Tibial artery (tissue), 4 donors: ENCODE measurements at regions not wholly inside any gene's neighbourhood (a gene's known extent, or its start where the extent isn't known, plus 50 kb on each side); places are given as distances from the start of the nearest gene placed in this dataset.

ENCODE experiments used
- DNase-seq, 2 donors: peaks; one replicate each; pipeline ENCODE4 v3.0.0-alpha.2; 2019
- H3K27ac ChIP-seq, 2 donors: fragments of 200-600 bp; sonication (generic) in 1 of 2; 1 replicate in 1 of 2; 2 replicates in 1 of 2; pipeline ENCODE4 v1.5.1; 2018 to 2019; ENCODE audit warnings: mild to moderate bottlenecking in 1 of 2
- H3K27me3 ChIP-seq, 2 donors: fragments of 200-600 bp; sonication (generic) in 1 of 2; one replicate each; pipeline versions ENCODE4 v1.5.1 to v1.6.0; 2016 to 2019
- H3K36me3 ChIP-seq, 3 donors: fragments of 200-600 bp; sonication (generic) in 2 of 3; one replicate each; pipeline ENCODE4 v1.5.1; 2016 to 2019; ENCODE audit warnings: mild to moderate bottlenecking in 2 of 3
- H3K4me1 ChIP-seq, 4 donors: fragments of 200-600 bp; sonication (generic) in 2 of 4; 1 replicate in 3 of 4; 2 replicates in 1 of 4; pipeline ENCODE4 v1.5.1; 2016 to 2019
- H3K4me3 ChIP-seq, 2 donors: fragments of 200-600 bp; sonication (generic) in 1 of 2; 1 replicate in 1 of 2; 2 replicates in 1 of 2; pipeline ENCODE4 v1.5.1; 2018 to 2019; ENCODE audit warnings: mild to moderate bottlenecking in 2 of 2
- H3K9me3 ChIP-seq, 3 donors: fragments of 200-600 bp; sonication (generic) in 1 of 3; one replicate each; pipeline ENCODE4 v1.5.1; 2016 to 2019
- CTCF ChIP-seq, 2 experiments: fragments of 200-600 bp in 1 of 2; fragments of 450-650 bp in 1 of 2; IDR thresholded peaks; one replicate each; pipeline ENCODE4 v1.5.1; 2017 to 2019; ENCODE audit warnings: antibody characterized with exemption in 2 of 2, mild to moderate bottlenecking in 1 of 2, moderate library complexity in 1 of 2
- intact Hi-C: fragments of 100-400 bp; cut with DNase I; formaldehyde crosslinking; loops from one replicate; pipeline ENCODE4 v1.15.0; 2023; ENCODE audit warnings: low total_unique reads

- DNase-seq = no peak
- H3K9me3 ChIP-seq = no peaks in the 10 kb centered on the region
- H3K4me3 ChIP-seq = no peak overlapping the region
- TF ChIP-seq CTCF (IDR thresholded peaks at IDR 0.05) = no peak
- H3K4me1 ChIP-seq = no peaks in the 10 kb centered on the region
- no peaks in the 10 kb centered on the region for H3K36me3 ChIP-seq
- intact Hi-C loops = no loop called here
- H3K27ac ChIP-seq = no peak overlapping the region
- peaks cover 0 to 5% of the 10 kb centered on the region in 2 donors for H3K27me3 ChIP-seq
Observed at GRCh38 chr7:35465791-35466336, 212.0 kb upstream of the TBX20 start.

GRCh38 chr7:35463751-35464150 lies 209.9 kb upstream of the TBX20 start:
- Histone ChIP-seq H3K4me3 (no peak overlapping the region), H3K36me3 (no peaks in the 10 kb centered on the region)
- no peak for TF ChIP-seq CTCF (IDR thresholded peaks at IDR 0.05)

GRCh38 chr7:35463176-35463700 lies 209.3 kb upstream of the TBX20 start:
- H3K4me1 ChIP-seq = no peaks in the 10 kb centered on the region
- H3K4me3 ChIP-seq = no peak overlapping the region
- TF ChIP-seq CTCF (IDR thresholded peaks at IDR 0.05) = no peak
- intact Hi-C loops = no loop called here
- H3K27me3 ChIP-seq = peaks cover 0 to 5% of the 10 kb centered on the region in 2 donors
- DNase-seq = no peak
- no peak overlapping the region for H3K27ac ChIP-seq
- no peaks in the 10 kb centered on the region for H3K9me3 ChIP-seq
- H3K36me3 ChIP-seq = no peaks in the 10 kb centered on the region

More at GRCh38 chr7:35463751-35464150, 209.9 kb upstream of the TBX20 start:
- H3K4me1 ChIP-seq = no peaks in the 10 kb centered on the region
- H3K9me3 ChIP-seq = no peaks in the 10 kb centered on the region
- no peak overlapping the region for H3K27ac ChIP-seq
- DNase-seq = no peak
- intact Hi-C loops = no loop called here
- peaks cover 0 to 5% of the 10 kb centered on the region in 2 donors for H3K27me3 ChIP-seq

- intact Hi-C loops = no loop called here
- H3K4me1 ChIP-seq = peaks cover 0 to 6% (median 0%) of the 10 kb centered on the region in 4 donors
- H3K27ac ChIP-seq = no peak overlapping the region
- H3K36me3 ChIP-seq = no peaks in the 10 kb centered on the region
- H3K9me3 ChIP-seq = no peaks in the 10 kb centered on the region
- H3K27me3 ChIP-seq = peaks cover 0 to 23% of the 10 kb centered on the region in 2 donors
- no peak for TF ChIP-seq CTCF (IDR thresholded peaks at IDR 0.05)
- H3K4me3 ChIP-seq = no peak overlapping the region
- DNase-seq = no peak
Observed at GRCh38 chr7:35454575-35455385, 200.9 kb upstream of the TBX20 start.

- intact Hi-C loops = no loop called here
- H3K27ac ChIP-seq = no peak overlapping the region
Observed at GRCh38 chr7:35450456-35451214, 196.7 kb upstream of the TBX20 start.

More at GRCh38 chr7:35450456-35451214, 196.7 kb upstream of the TBX20 start:
- peaks cover 0 to 19% of the 10 kb centered on the region in 2 donors for H3K27me3 ChIP-seq
- DNase-seq = no peak
- no peaks in the 10 kb centered on the region for H3K36me3 ChIP-seq
- H3K4me1 ChIP-seq = peaks cover 0 to 6% (median 0%) of the 10 kb centered on the region in 4 donors
- TF ChIP-seq CTCF (IDR thresholded peaks at IDR 0.05) = no peak
- no peak overlapping the region for H3K4me3 ChIP-seq
- H3K9me3 ChIP-seq = no peaks in the 10 kb centered on the region
